HFFc6 (cell line): ENCODE measurements at regions not wholly inside any gene's neighbourhood (a gene's known extent, or its start where the extent isn't known, plus 50 kb on each side); places are given as distances from the start of the nearest gene placed in this dataset.

ENCODE experiments used
- DNase-seq: peaks from one replicate; pipeline ENCODE4 v3.0.0-alpha.2; 2018
- H3K27ac Mint-ChIP-seq: 2 replicates; pipeline ENCODE4 v1.8.0; 2020; ENCODE audit warnings: mild to moderate bottlenecking, mixed read lengths
- H3K27me3 Mint-ChIP-seq: 2 replicates; pipeline ENCODE4 v1.8.0; 2021; ENCODE audit warnings: mild to moderate bottlenecking, moderate library complexity, mixed read lengths; ENCODE audit not compliant: insufficient read depth
- H3K36me3 Mint-ChIP-seq: 2 replicates; pipeline ENCODE4 v1.8.0; 2021; ENCODE audit warnings: low read depth, mixed read lengths
- H3K4me1 Mint-ChIP-seq: 2 replicates; pipeline ENCODE4 v1.8.0; 2020; ENCODE audit warnings: low read depth, mixed read lengths
- H3K4me3 Mint-ChIP-seq: 2 replicates; pipeline ENCODE4 v1.8.0; 2020; ENCODE audit warnings: mild to moderate bottlenecking, moderate library complexity, mixed read lengths
- H3K9me3 Mint-ChIP-seq: 2 replicates; pipeline ENCODE4 v1.8.0; 2020; ENCODE audit warnings: mild to moderate bottlenecking, mixed read lengths
- TF ChIP-seq, protein P1 (sequence below): fragments of 200-600 bp; sonication (generic); IDR thresholded peaks from 2 replicates; pipeline ENCODE4 v1.5.0; 2021; ENCODE audit warnings: antibody characterized with exemption, mild to moderate bottlenecking

GRCh38 chr9:78674874-78675273, 377.9 kb downstream of the PSAT1 start:
- TF ChIP-seq, protein P1, sequence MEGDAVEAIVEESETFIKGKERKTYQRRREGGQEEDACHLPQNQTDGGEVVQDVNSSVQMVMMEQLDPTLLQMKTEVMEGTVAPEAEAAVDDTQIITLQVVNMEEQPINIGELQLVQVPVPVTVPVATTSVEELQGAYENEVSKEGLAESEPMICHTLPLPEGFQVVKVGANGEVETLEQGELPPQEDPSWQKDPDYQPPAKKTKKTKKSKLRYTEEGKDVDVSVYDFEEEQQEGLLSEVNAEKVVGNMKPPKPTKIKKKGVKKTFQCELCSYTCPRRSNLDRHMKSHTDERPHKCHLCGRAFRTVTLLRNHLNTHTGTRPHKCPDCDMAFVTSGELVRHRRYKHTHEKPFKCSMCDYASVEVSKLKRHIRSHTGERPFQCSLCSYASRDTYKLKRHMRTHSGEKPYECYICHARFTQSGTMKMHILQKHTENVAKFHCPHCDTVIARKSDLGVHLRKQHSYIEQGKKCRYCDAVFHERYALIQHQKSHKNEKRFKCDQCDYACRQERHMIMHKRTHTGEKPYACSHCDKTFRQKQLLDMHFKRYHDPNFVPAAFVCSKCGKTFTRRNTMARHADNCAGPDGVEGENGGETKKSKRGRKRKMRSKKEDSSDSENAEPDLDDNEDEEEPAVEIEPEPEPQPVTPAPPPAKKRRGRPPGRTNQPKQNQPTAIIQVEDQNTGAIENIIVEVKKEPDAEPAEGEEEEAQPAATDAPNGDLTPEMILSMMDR: no peak
- Mint-ChIP-seq H3K27me3 (no peaks in the 10 kb centered on the region; the same call in 1 of the 2 replicates), H3K27ac (no peak overlapping the region), H3K4me1 (peaks cover 73% of the 10 kb centered on the region), H3K4me3 (no peak overlapping the region), H3K9me3 (no peaks in the 10 kb centered on the region), H3K36me3 (peaks cover 3% of the 10 kb centered on the region; the same call in 1 of the 2 replicates)
- DNase-seq: no peak

DNA sequence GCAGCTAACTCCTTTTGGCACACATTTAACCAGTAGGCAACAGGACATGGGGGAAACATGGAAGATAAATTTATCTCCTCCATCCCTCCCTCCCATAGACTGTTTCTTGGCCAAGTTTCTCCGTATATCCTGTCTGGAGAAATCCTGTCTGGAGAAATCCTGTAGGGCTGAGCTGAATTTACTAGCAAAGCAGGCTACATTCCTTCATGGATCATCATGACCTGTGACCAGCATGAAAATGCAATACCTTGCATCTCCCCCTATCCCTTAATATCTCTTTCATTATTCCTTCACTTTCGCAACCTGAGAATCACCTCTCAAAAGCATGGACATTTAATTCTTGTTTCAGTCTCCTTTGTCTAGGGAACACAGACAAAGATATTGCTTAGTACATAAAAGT, 379.1 kb downstream of the PSAT1 start:
- Mint-ChIP-seq H3K9me3 (no peaks in the 10 kb centered on the region), H3K36me3 (no peaks in the 10 kb centered on the region), H3K27me3 (no peaks in the 10 kb centered on the region; the same call in 1 of the 2 replicates), H3K4me1 (peaks cover 75% of the 10 kb centered on the region), H3K27ac (peak overlapping the region; percentile 92), H3K4me3 (peak overlapping the region; percentile 60)
- TF ChIP-seq, protein P1: no peak
- DNase-seq: peak; percentile 51

GRCh38 chr9:78676623-78677022, 379.7 kb downstream of the PSAT1 start:
- Mint-ChIP-seq H3K27ac (peak overlapping the region; percentile 92), H3K4me1 (peaks cover 69% of the 10 kb centered on the region), H3K27me3 (no peaks in the 10 kb centered on the region), H3K4me3 (peak overlapping the region; percentile 60), H3K9me3 (no peaks in the 10 kb centered on the region), H3K36me3 (no peaks in the 10 kb centered on the region)
- peak; percentile 81 for DNase-seq
- TF ChIP-seq, protein P1: no peak

GRCh38 chr9:78677326-78677725, 380.4 kb downstream of the PSAT1 start:
- Mint-ChIP-seq H3K36me3 (no peaks in the 10 kb centered on the region), H3K27ac (peak overlapping the region; percentile 92), H3K9me3 (no peaks in the 10 kb centered on the region), H3K27me3 (no peaks in the 10 kb centered on the region), H3K4me3 (peak overlapping the region; percentile 60), H3K4me1 (peaks cover 67% of the 10 kb centered on the region)
- peak; percentile 54 for DNase-seq
- TF ChIP-seq, protein P1: no peak

GRCh38 chr9:78678877-78679276, 382.0 kb downstream of the PSAT1 start:
- Mint-ChIP-seq H3K9me3 (no peaks in the 10 kb centered on the region), H3K27ac (no peak overlapping the region; the same call in 1 of the 2 replicates), H3K4me1 (peaks cover 72% of the 10 kb centered on the region), H3K4me3 (no peak overlapping the region), H3K27me3 (no peaks in the 10 kb centered on the region), H3K36me3 (no peaks in the 10 kb centered on the region)
- TF ChIP-seq, protein P1: no peak
- DNase-seq: no peak

GRCh38 chr9:78680196-78680595, 383.3 kb downstream of the PSAT1 start:
- TF ChIP-seq, protein P1: no peak
- H3K27ac Mint-ChIP-seq: no peak overlapping the region

More at GRCh38 chr9:78680196-78680595, 383.3 kb downstream of the PSAT1 start:
- Mint-ChIP-seq H3K4me3 (no peak overlapping the region), H3K9me3 (no peaks in the 10 kb centered on the region), H3K36me3 (no peaks in the 10 kb centered on the region), H3K4me1 (peaks cover 62% of the 10 kb centered on the region), H3K27me3 (no peaks in the 10 kb centered on the region)
- no peak for DNase-seq
